Mucosa of rectum (tissue), 2 donors: ENCODE measurements at regions not wholly inside any gene's neighbourhood (a gene's known extent, or its start where the extent isn't known, plus 50 kb on each side); places are given as distances from the start of the nearest gene placed in this dataset.

Experiments used
- H3K27ac ChIP-seq, 2 donors: one replicate each; pipeline ENCODE4 v1.7.0; 2013; ENCODE audit warnings: inconsistent platforms in 2 of 2, low read depth in 2 of 2, low read length in 2 of 2
- H3K27me3 ChIP-seq, 2 donors: one replicate each; pipeline ENCODE4 v1.7.0; 2013; ENCODE audit warnings: low read length in 2 of 2; ENCODE audit not compliant: control insufficient read depth in 2 of 2, insufficient read depth in 2 of 2
- H3K36me3 ChIP-seq, 2 donors: one replicate each; pipeline ENCODE4 v1.7.0; 2013; ENCODE audit warnings: low read length in 2 of 2; ENCODE audit not compliant: control insufficient read depth in 2 of 2, insufficient read depth in 2 of 2
- H3K4me1 ChIP-seq, 2 donors: one replicate each; pipeline ENCODE4 v1.7.0; 2013; ENCODE audit warnings: low read length in 2 of 2, mild to moderate bottlenecking in 1 of 2; ENCODE audit not compliant: control insufficient read depth in 2 of 2, insufficient read depth in 2 of 2
- H3K4me3 ChIP-seq, 2 donors: one replicate each; pipeline ENCODE4 v1.7.0; 2013; ENCODE audit warnings: low read length in 2 of 2
- H3K9ac ChIP-seq, 2 donors: one replicate each; pipeline ENCODE4 v1.7.0; 2013; ENCODE audit warnings: low read length in 2 of 2, low read depth in 1 of 2, mild to moderate bottlenecking in 1 of 2
- H3K9me3 ChIP-seq, 2 donors: one replicate each; pipeline ENCODE4 v1.7.0; 2013; ENCODE audit warnings: low read length in 2 of 2; ENCODE audit not compliant: control insufficient read depth in 2 of 2
- donor health status: healthy.
- donor health status: Normal muscosa, but diverticular disease.

DNA sequence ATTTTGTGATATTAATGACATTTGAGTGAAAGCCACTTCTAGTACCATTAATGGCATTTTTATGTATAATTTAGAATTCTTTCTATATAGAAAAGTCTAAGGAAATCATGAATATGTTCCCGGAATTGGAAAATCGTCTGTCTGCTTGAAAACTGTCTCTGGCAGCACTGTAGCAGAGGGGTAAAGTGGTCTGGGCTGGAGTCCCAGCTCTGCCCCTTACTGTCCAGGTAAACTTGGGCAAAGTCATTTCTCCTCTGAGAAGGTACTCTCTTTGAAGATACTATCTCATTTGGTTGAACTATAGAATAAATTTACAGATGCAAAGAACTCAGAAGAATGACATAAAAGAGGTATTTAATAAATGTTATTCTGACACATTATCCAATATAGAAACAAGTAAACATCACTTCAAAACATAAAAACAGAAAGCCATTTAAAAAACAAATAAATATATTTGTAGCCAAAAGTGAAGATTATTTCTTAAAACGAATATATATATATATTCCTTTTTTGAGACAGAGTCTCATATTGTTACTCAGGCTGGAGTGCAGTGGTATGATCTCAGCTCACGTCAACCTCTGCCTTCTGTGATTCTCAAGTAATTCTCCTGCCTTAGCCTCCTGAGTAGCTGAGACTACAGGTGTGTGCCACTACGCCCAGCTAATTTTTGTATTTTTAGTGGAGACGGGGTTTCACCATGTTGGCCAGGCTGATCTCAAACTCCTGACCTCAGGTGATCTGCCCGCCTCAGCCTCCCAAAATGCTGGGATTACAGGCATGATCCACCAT lies 149.8 kb upstream of the ITGA4 start:
- H3K4me1 ChIP-seq: peaks cover 2 to 6% of the 10 kb centered on the region in 2 donors
- no peaks in the 10 kb centered on the region for H3K27me3 ChIP-seq
- H3K4me3 ChIP-seq: no peak overlapping the region
- no peaks in the 10 kb centered on the region for H3K9me3 ChIP-seq
- H3K36me3 ChIP-seq: no peaks in the 10 kb centered on the region
- H3K9ac ChIP-seq: peak overlapping the region in 1 of 2 donors; percentile 14
- peak overlapping the region; percentile 74 to 82 for H3K27ac ChIP-seq

DNA sequence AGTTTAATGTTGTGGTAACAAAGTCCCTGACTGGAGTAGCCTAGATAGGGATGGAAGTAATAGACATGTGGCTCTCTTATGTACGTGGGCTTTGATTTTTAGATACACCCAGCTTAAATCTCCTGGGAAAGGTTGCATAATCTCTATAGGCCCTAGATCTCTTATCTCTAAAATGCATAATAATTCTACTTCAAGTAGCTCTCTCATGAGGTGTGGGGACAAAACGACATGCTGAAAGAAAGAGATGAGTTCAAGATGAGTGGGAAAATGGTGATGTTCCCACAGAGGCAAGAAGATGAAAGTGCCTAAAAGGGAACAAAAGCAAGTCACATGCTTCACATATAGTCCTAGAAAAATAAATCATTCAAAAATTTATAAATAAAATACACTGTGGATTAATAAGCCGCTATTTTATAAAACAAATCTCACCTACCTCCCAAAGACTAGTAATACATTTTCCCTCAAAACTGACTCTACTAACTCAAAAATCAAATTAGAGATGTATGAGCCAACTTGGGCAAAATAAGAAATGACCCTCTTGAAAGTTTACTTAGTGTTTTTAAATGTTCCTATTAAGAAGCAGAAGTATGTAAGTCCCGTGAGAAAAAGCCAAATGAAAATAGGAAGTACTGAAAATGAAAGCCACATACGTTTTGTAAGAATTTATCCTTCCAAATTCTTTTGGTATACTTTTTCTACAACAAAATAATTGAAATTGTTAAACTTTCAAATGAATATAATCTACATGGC lies 148.2 kb upstream of the ITGA4 start:
- peaks cover 2 to 6% of the 10 kb centered on the region in 2 donors for H3K4me1 ChIP-seq
- no peaks in the 10 kb centered on the region for H3K36me3 ChIP-seq
- no peak overlapping the region for H3K9ac ChIP-seq
- peak overlapping the region; percentile 52 to 77 for H3K27ac ChIP-seq
- H3K4me3 ChIP-seq: peak overlapping the region in 1 of 2 donors; percentile 29
- no peaks in the 10 kb centered on the region for H3K9me3 ChIP-seq
- H3K27me3 ChIP-seq: no peaks in the 10 kb centered on the region

DNA sequence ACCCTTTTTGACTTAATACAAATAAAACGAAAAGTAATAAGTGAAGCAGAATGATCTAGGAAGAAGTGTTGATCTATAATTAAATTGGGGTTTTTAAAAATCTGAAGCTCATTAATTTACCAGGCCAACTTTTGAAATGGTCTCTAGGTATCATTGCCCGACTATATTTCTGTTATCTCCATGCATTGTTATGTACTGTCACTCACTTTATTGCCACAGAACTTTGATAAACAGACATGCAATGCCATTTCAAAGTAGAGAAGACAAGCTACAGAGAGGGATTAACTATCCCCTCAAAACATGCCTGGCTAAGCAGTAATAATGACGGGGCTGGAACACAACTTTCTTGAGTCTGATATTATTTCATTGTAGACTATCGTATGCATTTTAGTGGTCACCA lies 147.6 kb upstream of the ITGA4 start:
- H3K9ac ChIP-seq: no peak overlapping the region
- H3K4me3 ChIP-seq: peak overlapping the region in 1 of 2 donors; percentile 29
- H3K9me3 ChIP-seq: no peaks in the 10 kb centered on the region
- no peaks in the 10 kb centered on the region for H3K36me3 ChIP-seq
- H3K4me1 ChIP-seq: peaks cover 2 to 6% of the 10 kb centered on the region in 2 donors
- H3K27me3 ChIP-seq: no peaks in the 10 kb centered on the region
- peak overlapping the region; percentile 52 to 77 for H3K27ac ChIP-seq

DNA sequence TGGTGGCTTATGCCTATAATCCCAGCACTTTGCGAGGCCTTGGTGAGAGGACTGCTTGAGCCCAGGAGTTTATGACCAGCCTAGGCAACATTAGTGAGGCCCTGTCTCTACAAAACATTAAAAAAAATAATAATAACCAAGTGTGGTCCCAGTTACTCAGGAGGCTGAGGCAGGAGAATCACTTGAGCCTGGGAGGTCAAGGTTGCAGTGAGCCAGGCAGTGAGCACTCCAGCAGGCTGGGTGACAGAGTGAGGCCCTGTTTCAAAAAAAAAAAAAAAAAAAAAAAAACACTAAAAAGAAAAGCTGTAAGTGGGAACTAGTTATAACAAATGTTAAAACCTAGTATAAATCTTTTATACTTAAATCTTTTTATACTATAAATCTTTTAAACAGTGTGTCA lies 146.2 kb upstream of the ITGA4 start:
- no peaks in the 10 kb centered on the region for H3K9me3 ChIP-seq
- peaks cover 0 to 4% of the 10 kb centered on the region in 2 donors for H3K4me1 ChIP-seq

DNA sequence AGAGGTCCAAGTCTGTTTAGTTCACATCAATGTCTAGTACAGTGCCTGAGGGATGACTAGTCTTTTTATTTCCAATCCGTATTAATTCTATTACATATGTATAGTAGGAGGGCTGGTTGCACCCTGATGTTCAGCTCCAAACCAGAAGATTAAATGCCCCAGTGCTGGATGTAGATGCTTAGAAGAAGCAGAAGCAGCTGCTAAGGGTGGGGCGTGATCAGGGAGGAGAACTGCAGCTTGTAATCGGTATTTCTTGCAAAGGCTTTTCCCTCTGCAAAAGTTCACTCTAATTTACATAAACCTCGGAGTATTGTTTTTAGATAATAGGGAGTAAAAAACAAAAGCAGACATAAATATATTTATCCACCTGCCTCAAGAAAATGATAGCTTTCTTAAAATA lies 145.3 kb upstream of the ITGA4 start:
- H3K4me1 ChIP-seq: peaks cover 0 to 3% of the 10 kb centered on the region in 2 donors
- H3K27ac ChIP-seq: peak overlapping the region; percentile 63 to 74
- H3K4me3 ChIP-seq: peak overlapping the region in 1 of 2 donors; percentile 52

More for the DNA sequence above, 146.2 kb upstream of the ITGA4 start:
- Histone ChIP-seq H3K36me3 (no peaks in the 10 kb centered on the region), H3K27ac (peak overlapping the region in 1 of 2 donors; percentile 23), H3K4me3 (no peak overlapping the region), H3K27me3 (no peaks in the 10 kb centered on the region), H3K9ac (no peak overlapping the region)

DNA sequence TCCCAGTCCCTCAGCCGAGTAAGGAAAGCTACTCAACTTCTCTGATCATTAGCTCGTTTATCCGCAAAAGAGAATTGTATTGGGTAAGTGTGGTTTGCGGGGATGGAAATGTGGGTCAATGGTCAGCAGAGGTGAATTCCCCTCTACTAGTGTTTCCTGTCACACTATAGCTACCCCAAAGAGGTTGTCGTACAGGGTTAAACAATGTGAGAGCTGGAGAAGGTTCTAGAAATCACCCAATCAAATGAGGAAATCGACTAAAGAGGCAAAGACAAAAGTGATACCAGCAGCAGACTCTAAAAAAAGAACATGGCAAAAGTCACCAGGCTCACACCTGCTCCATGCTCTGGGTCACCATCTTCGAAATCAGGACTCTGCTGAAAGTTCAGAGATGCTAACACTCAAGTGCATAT lies 144.7 kb upstream of the ITGA4 start:
- peak overlapping the region in 1 of 2 donors; percentile 52 for H3K4me3 ChIP-seq
- peaks cover 0 to 3% of the 10 kb centered on the region in 2 donors for H3K4me1 ChIP-seq
- H3K27me3 ChIP-seq: no peaks in the 10 kb centered on the region
- no peaks in the 10 kb centered on the region for H3K36me3 ChIP-seq
- H3K27ac ChIP-seq: peak overlapping the region; percentile 63 to 74
- no peak overlapping the region for H3K9ac ChIP-seq
- H3K9me3 ChIP-seq: no peaks in the 10 kb centered on the region

More for the DNA sequence above, 145.3 kb upstream of the ITGA4 start:
- Histone ChIP-seq H3K9me3 (no peaks in the 10 kb centered on the region), H3K27me3 (no peaks in the 10 kb centered on the region), H3K36me3 (no peaks in the 10 kb centered on the region), H3K9ac (no peak overlapping the region)

DNA sequence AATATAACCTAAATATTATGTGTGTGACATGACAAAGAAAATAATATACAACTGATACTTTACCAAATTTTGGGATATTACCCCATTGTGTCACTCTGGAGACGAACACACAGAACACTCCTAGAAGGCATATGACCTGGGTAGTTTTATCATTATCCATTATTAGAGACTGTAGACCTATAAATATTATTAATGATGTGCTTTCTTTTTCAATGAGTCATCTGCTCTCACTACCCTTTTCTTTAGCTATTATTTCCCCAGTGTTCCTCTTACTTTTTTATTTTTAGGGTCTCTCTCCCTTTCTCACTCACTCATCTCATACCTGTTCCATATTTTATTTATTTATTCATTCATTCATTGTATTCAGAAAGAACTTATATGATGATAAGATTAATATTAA lies 143.3 kb upstream of the ITGA4 start:
- Histone ChIP-seq H3K9ac (peak overlapping the region in 1 of 2 donors; percentile 24), H3K4me3 (no peak overlapping the region), H3K27ac (no peak overlapping the region), H3K4me1 (no peaks in the 10 kb centered on the region), H3K27me3 (no peaks in the 10 kb centered on the region), H3K9me3 (no peaks in the 10 kb centered on the region), H3K36me3 (no peaks in the 10 kb centered on the region)

DNA sequence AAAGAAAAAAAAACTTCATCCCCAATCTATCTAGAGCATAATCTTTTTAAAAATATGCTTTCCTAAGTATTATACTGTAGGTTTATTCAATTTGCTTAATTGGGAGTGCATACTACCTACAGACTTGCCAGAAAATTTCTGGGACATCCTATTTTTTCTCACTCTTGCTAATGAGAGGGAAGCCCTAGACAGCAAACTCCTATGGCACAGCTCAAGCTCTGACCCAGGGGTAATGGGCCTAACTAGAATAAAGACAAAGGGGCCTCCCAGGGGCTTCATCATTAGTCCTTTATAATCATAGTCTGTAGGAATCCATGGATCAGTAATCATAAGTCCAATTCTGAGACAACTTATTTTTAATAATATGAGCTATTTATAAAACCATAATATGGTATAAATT lies 142.6 kb upstream of the ITGA4 start:
- no peak overlapping the region for H3K4me3 ChIP-seq
- no peaks in the 10 kb centered on the region for H3K27me3 ChIP-seq
- H3K4me1 ChIP-seq: no peaks in the 10 kb centered on the region
- H3K9ac ChIP-seq: peak overlapping the region in 1 of 2 donors; percentile 47
- H3K9me3 ChIP-seq: no peaks in the 10 kb centered on the region
- no peaks in the 10 kb centered on the region for H3K36me3 ChIP-seq
- peak overlapping the region in 1 of 2 donors; percentile 52 for H3K27ac ChIP-seq

DNA sequence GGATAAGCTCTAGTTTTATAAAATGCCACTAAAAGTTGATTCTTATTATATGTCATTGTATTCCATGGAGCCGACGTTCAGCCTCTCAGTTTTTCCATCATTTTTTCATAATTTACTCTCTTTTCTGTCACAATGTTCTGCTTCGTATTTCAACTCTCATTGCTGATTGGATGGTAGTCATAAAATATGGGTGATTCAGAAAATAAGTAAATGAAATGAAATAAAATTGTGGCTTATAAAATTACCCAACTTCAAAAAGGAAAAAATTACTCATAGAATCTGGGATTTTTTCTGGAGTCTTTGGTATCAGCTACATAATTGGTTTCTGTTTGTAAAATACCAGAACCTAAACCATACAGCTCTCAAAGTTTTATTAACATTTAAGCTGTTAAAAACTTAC lies 139.7 kb upstream of the ITGA4 start:
- Histone ChIP-seq H3K9me3 (no peaks in the 10 kb centered on the region), H3K4me3 (no peak overlapping the region), H3K9ac (no peak overlapping the region), H3K27me3 (no peaks in the 10 kb centered on the region), H3K36me3 (no peaks in the 10 kb centered on the region), H3K4me1 (no peaks in the 10 kb centered on the region), H3K27ac (no peak overlapping the region)
